SK-N-MC (cell line): ENCODE measurements at regions not wholly inside any gene's neighbourhood (a gene's known extent, or its start where the extent isn't known, plus 50 kb on each side); places are given as distances from the start of the nearest gene placed in this dataset.

ENCODE experiments used
- EZH2 ChIP-seq: fragments of 200-600 bp; sonication (generic); IDR thresholded peaks from one replicate; pipeline ENCODE4 v1.6.1; 2017; ENCODE audit warnings: antibody characterized with exemption
- FOXP2 ChIP-seq: optimal IDR thresholded peaks from 2 replicates; pipeline ENCODE3; 2011; ENCODE audit warnings: mild to moderate bottlenecking, moderate library complexity; ENCODE audit not compliant: insufficient read depth; ENCODE audit errors: extremely low read length, control extremely low read depth
- POLR2AphosphoS5 ChIP-seq: IDR thresholded peaks from 2 replicates; pipeline ENCODE4 v1.6.1; 2012; ENCODE audit warnings: mild to moderate bottlenecking, low read depth, low read length, borderline replicate concordance

DNA sequence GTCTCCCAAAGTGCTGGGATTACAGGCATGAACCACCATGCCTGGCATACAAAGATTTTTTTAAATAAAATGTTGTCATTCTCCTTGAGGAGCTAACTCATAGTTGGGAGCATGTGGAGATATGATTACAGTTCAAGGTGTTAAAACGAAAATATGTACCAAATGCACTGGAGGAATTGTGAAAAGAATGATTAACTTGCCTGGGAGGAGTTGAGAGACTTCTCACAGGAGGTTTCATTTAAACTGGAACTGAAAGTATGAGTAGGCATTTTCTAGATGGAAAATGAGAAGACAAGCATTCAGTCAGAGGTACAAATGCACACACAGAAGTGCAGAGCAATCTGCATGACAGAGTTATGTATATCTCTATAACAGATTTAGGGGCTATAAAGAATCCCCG lies 126.6 kb upstream of the PDE1A start:
- TF ChIP-seq EZH2 (no peak), POLR2AphosphoS5 (no peak), FOXP2 (no peak)
